Body of pancreas (tissue), 4 donors: ENCODE measurements at regions not wholly inside any gene's neighbourhood (a gene's known extent, or its start where the extent isn't known, plus 50 kb on each side); places are given as distances from the start of the nearest gene placed in this dataset. TPM values are rescaled to one million over a fixed set of nuclear protein-coding genes. Genes with fewer than 3 reads are reported as not detected.

Experiments
- ATAC-seq: fragments of 150-250 bp; one replicate; pipeline ENCODE4 v1.9.1; 2016
- DNase-seq, 4 donors: peaks; one replicate each; pipeline ENCODE4 v3.0.0-alpha.2; 2019
- H3K27ac ChIP-seq, 4 donors: fragments of 200-600 bp; sonication (generic); 1 replicate in 3 of 4; 2 replicates in 1 of 4; pipeline versions ENCODE4 v1.5.1 to v1.6.1; 2016 to 2019; ENCODE audit warnings: mild to moderate bottlenecking in 1 of 4, mixed read lengths in 1 of 4, moderate library complexity in 1 of 4
- H3K27me3 ChIP-seq, 2 donors: fragments of 200-600 bp; sonication (generic); one replicate each; pipeline ENCODE4 v1.6.0; 2016; ENCODE audit warnings: mild to moderate bottlenecking in 1 of 2
- H3K36me3 ChIP-seq, 2 donors: fragments of 200-600 bp; sonication (generic); replicated peaks in 1 of 2; 2 replicates each; pipeline ENCODE4 v1.5.1; 2016; ENCODE audit warnings: low read depth in 2 of 2; ENCODE audit not compliant: insufficient read depth in 1 of 2
- H3K4me1 ChIP-seq: fragments of 200-600 bp; sonication (generic); one replicate; pipeline ENCODE4 v1.6.0; 2016
- H3K4me3 ChIP-seq, 2 donors: fragments of 200-600 bp; sonication (generic); 1 replicate in 1 of 2; 2 replicates in 1 of 2; pipeline ENCODE4 v1.5.1; 2016 to 2019
- H3K9me3 ChIP-seq, 3 donors: fragments of 200-600 bp; sonication (generic); 1 replicate in 2 of 3; 2 replicates in 1 of 3; pipeline ENCODE4 v1.5.1; 2016
- POLR2A ChIP-seq, 3 donors: fragments of 450-650 bp; IDR thresholded peaks; one replicate each; pipeline ENCODE4 v1.6.1; 2016; ENCODE audit warnings: antibody characterized with exemption in 3 of 3, mild to moderate bottlenecking in 2 of 3
- WGBS, 2 donors: methylation state at CpG; one replicate each; pipeline ENCODE4 v1.1.5; 2017; 5-methylcytosine and 5-hydroxymethylcytosine counted together
- intact Hi-C: fragments of 100-400 bp; cut with DNase I; formaldehyde crosslinking; loops from one replicate; pipeline ENCODE4 v1.15.1; 2023
- small RNA-seq: library from RNA; depleted of rRNA; stranded (forward); fragments of <200 nt; gene quantifications from one replicate; pipeline ENCODE3, GENCODE V24; 2016
- TF ChIP-seq, protein P1 (sequence below), 7 experiments: fragments of 450-650 bp in 4 of 7; fragments of 200-600 bp in 3 of 7; sonication (generic) in 3 of 7; IDR thresholded peaks; one replicate each; pipeline ENCODE4 v1.5.1; 2016 to 2019; ENCODE audit warnings: antibody characterized with exemption in 7 of 7

DNA sequence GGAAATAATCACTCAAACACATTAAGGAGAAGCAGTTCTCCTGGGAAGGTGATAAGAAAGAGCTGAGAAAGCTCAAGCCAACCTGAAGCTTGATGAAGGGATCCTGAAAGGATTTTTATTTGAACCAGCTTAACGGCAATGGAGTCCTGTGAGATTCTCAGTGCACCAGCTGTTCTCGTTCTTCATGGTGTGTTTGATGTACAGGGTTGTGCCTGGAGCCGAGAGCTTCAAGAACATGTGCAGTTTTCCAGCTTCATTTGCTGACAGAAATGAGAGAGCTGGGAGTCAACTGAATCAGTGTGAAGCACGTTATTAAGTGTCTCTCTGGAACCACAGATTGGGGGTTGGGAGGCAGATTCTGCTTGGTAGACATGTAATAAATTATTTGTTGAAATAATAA, 115.7 kb downstream of the ANKRD50 start:
- no peak overlapping the region for H3K4me3 ChIP-seq
- WGBS, 2 donors: 56% methylated on average over 4 of the region's 4 CpGs
- no peaks in the 10 kb centered on the region for H3K36me3 ChIP-seq
- no peak for ATAC-seq
- intact Hi-C loops: no loop called here
- no peak for TF ChIP-seq POLR2A (IDR thresholded peaks at IDR 0.05)
- TF ChIP-seq, protein P1, sequence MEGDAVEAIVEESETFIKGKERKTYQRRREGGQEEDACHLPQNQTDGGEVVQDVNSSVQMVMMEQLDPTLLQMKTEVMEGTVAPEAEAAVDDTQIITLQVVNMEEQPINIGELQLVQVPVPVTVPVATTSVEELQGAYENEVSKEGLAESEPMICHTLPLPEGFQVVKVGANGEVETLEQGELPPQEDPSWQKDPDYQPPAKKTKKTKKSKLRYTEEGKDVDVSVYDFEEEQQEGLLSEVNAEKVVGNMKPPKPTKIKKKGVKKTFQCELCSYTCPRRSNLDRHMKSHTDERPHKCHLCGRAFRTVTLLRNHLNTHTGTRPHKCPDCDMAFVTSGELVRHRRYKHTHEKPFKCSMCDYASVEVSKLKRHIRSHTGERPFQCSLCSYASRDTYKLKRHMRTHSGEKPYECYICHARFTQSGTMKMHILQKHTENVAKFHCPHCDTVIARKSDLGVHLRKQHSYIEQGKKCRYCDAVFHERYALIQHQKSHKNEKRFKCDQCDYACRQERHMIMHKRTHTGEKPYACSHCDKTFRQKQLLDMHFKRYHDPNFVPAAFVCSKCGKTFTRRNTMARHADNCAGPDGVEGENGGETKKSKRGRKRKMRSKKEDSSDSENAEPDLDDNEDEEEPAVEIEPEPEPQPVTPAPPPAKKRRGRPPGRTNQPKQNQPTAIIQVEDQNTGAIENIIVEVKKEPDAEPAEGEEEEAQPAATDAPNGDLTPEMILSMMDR (IDR thresholded peaks at IDR 0.05): no peak
- no peak for DNase-seq
- no peaks in the 10 kb centered on the region for H3K4me1 ChIP-seq
- no peak overlapping the region for H3K27ac ChIP-seq
- no peaks in the 10 kb centered on the region for H3K27me3 ChIP-seq
- H3K9me3 ChIP-seq: no peaks in the 10 kb centered on the region

DNA sequence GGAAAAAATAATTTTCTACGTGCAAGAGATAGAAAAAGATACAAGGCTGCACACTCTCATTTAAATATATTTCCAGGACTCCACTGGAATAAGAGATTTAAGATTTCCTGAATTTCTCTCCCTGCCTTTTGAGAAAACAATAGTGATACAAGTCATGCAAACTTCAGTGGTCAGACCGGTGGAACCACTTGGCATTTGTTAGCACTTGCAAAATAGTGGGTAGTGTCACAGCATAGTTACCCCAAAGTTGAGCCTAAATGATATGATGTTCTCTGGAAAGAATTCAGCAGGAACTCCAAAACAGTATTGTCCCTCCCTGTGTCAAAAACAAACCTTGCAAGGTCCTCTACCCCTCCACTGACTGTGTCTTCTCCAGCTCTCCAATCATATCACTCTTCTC, 102.3 kb downstream of the ANKRD50 start:
- TF ChIP-seq, protein P1 (IDR thresholded peaks at IDR 0.05): no peak
- TF ChIP-seq POLR2A (IDR thresholded peaks at IDR 0.05): no peak
- WGBS, 2 donors: 32% methylated on average over 2 of the region's 2 CpGs
- Histone ChIP-seq H3K36me3 (no peaks in the 10 kb centered on the region), H3K9me3 (no peaks in the 10 kb centered on the region), H3K27ac (no peak overlapping the region), H3K27me3 (no peaks in the 10 kb centered on the region), H3K4me1 (no peaks in the 10 kb centered on the region), H3K4me3 (no peak overlapping the region)
- ATAC-seq (no peak), DNase-seq (peak in 1 of 4 donors; percentile 11)
- intact Hi-C loops: no loop called here

Small RNA genes lying in the stretch of these regions (small RNA-seq; reads per million reads assigned to genes)
- gene AC093767.1: not detected
